ENCODE measurements at regions not wholly inside any gene's neighbourhood (a gene's known extent, or its start where the extent isn't known, plus 50 kb on each side); places are given as distances from the start of the nearest gene placed in this dataset.

DNA sequence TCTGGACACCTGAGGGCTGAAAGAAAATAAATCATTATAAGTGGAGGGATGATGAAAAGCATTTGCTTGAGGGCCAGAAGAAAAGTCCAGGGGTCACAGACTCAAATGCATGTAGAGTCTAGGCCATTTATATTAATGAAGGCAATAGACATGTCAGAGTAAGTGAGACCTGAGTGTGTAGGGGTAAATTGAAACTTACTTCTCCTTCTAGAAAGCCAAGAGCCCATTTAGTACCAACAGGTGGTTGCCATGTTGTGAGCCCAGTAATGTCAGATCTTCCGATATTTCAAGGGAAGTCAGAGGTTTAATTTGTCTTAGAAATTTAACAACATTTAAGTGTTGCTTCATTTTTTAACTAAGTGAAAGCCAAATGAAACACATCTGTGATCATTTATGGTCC is 166.1 kb upstream of the SLIT2 start:
- no peaks in the 10 kb centered on the region for H3K27me3 ChIP-seq
- WGBS, 4 donors: 80 to 92% (median 85%) methylated on average over 1 of the region's 1 CpG
- intact Hi-C loops (cut with DNase I): no loop called here
- DNase-seq (no peak), ATAC-seq (no peak)
- peaks cover 0 to 3% (median 0%) of the 10 kb centered on the region in 12 donors for H3K9me3 ChIP-seq
- H3K36me3 ChIP-seq: no peaks in the 10 kb centered on the region
- H3K27ac ChIP-seq: no peak overlapping the region
- H3K4me1 ChIP-seq: no peaks in the 10 kb centered on the region
- H3K4me3 ChIP-seq: no peak overlapping the region
- no peak for TF ChIP-seq POLR2A (IDR thresholded peaks at IDR 0.05)
- TF ChIP-seq, protein P1, sequence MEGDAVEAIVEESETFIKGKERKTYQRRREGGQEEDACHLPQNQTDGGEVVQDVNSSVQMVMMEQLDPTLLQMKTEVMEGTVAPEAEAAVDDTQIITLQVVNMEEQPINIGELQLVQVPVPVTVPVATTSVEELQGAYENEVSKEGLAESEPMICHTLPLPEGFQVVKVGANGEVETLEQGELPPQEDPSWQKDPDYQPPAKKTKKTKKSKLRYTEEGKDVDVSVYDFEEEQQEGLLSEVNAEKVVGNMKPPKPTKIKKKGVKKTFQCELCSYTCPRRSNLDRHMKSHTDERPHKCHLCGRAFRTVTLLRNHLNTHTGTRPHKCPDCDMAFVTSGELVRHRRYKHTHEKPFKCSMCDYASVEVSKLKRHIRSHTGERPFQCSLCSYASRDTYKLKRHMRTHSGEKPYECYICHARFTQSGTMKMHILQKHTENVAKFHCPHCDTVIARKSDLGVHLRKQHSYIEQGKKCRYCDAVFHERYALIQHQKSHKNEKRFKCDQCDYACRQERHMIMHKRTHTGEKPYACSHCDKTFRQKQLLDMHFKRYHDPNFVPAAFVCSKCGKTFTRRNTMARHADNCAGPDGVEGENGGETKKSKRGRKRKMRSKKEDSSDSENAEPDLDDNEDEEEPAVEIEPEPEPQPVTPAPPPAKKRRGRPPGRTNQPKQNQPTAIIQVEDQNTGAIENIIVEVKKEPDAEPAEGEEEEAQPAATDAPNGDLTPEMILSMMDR (IDR thresholded peaks at IDR 0.05): no peak

DNA sequence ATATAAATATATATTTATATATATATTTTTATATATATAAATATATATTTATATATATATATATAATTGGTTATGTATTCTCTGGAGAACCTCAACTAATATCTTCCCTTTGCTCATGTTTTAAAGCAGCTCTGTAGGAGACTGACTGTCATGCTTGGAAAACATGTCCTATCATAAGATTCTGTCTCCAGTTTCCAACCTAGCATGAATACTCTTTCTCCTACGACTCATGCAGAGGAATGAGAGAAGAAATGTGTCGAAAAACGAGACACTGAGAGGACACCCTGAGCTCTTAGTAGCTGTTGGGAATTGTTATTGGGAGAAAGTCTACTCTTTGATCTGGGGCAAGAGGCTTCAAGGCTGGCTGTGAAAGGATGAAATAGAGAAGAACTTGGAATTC is 166.5 kb upstream of the SLIT2 start:
- DNase-seq: no peak

DNA sequence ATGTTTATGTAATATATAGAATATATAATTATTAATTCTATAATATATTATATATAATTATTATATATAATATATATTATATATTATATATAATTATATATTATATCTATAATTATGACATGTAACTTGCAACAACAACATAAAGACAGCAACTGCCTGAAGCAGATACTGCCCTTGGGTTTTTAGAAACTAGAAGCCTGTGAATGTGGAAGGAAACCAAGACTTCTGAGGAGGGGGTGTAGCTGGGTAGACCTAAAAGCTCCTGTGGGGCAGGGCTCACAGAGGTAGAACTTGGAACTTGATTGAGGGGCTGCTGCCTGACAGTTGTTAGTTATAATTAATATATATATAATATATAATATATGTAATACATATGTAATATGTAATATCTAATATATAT is 167.2 kb upstream of the SLIT2 start:
- no peaks in the 10 kb centered on the region for H3K27me3 ChIP-seq
- DNase-seq (no peak), ATAC-seq (no peak)
- H3K4me1 ChIP-seq: no peaks in the 10 kb centered on the region
- no peak for TF ChIP-seq POLR2A (IDR thresholded peaks at IDR 0.05)
- TF ChIP-seq, protein P1 (IDR thresholded peaks at IDR 0.05): no peak
- peaks cover 0 to 3% (median 0%) of the 10 kb centered on the region in 12 donors for H3K9me3 ChIP-seq
- H3K36me3 ChIP-seq: no peaks in the 10 kb centered on the region
- H3K4me3 ChIP-seq: no peak overlapping the region
- no peak overlapping the region for H3K27ac ChIP-seq
- intact Hi-C loops (cut with DNase I): loop anchor here in 1 of 10 donors (5.0 kb wide), 1 partner anchor 207 kb away; no protein-coding TSS in a partner anchor

More for the DNA sequence above, 166.5 kb upstream of the SLIT2 start:
- no peak for TF ChIP-seq POLR2A (IDR thresholded peaks at IDR 0.05)
- TF ChIP-seq, protein P1 (IDR thresholded peaks at IDR 0.05): no peak
- 90 to 95% (median 93%) methylated on average over 3 of the region's 3 CpGs for WGBS, 4 donors
- H3K36me3 ChIP-seq: no peaks in the 10 kb centered on the region
- intact Hi-C loops (cut with DNase I): no loop called here
- H3K27ac ChIP-seq: no peak overlapping the region
- no peak for ATAC-seq
- H3K4me3 ChIP-seq: no peak overlapping the region
- H3K9me3 ChIP-seq: peaks cover 0 to 3% (median 0%) of the 10 kb centered on the region in 12 donors
- H3K27me3 ChIP-seq: no peaks in the 10 kb centered on the region
- no peaks in the 10 kb centered on the region for H3K4me1 ChIP-seq

DNA sequence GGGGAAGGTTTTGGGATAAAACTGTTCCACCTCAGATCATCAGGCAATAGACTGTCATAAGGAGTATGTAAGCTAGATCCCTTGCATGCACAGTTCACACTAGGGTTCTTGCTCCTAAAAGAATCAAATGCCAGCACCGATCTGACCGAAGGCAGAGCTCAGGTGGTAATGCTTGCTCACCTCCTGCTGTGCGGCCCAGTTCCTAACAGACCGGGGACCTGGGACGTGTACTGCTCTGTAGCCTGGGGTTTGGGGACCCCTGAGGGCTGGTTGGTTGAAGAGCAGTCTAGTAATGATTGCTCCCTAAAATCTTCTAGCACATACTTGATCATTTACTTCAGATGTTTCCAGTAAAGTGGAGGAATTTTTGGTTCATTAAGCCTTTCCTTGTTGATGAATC is 173.1 kb upstream of the SLIT2 start:
- ATAC-seq (no peak), DNase-seq (no peak)
- no peaks in the 10 kb centered on the region for H3K4me1 ChIP-seq
- TF ChIP-seq, protein P1 (IDR thresholded peaks at IDR 0.05): no peak
- no peak for TF ChIP-seq POLR2A (IDR thresholded peaks at IDR 0.05)
- WGBS, 4 donors: 83 to 91% (median 84%) methylated on average over 5 of the region's 5 CpGs
- intact Hi-C loops (cut with DNase I): no loop called here
- H3K27ac ChIP-seq: no peak overlapping the region
- no peaks in the 10 kb centered on the region for H3K27me3 ChIP-seq
- no peak overlapping the region for H3K4me3 ChIP-seq
- H3K9me3 ChIP-seq: peaks cover 0 to 3% (median 0%) of the 10 kb centered on the region in 12 donors
- H3K36me3 ChIP-seq: no peaks in the 10 kb centered on the region

All from heart left ventricle (tissue), 16 donors.